ENCODE measurements at regions not wholly inside any gene's neighbourhood (a gene's known extent, or its start where the extent isn't known, plus 50 kb on each side); places are given as distances from the start of the nearest gene placed in this dataset.

DNA sequence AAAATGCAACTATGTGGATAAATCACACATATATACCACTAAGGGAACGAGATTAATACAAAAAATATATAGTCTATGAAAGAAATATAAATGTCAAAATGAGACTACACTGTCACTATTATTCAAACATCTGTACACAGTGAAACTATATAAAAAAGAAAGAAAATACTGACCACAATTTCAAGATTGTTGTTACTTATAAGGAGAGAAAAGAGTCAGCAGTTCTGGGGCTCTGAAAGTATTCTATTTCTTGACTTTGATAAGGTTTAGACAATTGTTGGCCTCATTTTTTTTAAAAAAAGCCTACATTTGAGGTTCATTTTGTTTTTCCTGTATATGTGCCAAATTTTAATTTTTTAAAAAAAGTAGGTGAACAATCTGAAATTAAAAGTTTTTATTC lies 319.3 kb upstream of the CHRM3 start:
- TF ChIP-seq, protein P1, sequence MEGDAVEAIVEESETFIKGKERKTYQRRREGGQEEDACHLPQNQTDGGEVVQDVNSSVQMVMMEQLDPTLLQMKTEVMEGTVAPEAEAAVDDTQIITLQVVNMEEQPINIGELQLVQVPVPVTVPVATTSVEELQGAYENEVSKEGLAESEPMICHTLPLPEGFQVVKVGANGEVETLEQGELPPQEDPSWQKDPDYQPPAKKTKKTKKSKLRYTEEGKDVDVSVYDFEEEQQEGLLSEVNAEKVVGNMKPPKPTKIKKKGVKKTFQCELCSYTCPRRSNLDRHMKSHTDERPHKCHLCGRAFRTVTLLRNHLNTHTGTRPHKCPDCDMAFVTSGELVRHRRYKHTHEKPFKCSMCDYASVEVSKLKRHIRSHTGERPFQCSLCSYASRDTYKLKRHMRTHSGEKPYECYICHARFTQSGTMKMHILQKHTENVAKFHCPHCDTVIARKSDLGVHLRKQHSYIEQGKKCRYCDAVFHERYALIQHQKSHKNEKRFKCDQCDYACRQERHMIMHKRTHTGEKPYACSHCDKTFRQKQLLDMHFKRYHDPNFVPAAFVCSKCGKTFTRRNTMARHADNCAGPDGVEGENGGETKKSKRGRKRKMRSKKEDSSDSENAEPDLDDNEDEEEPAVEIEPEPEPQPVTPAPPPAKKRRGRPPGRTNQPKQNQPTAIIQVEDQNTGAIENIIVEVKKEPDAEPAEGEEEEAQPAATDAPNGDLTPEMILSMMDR (IDR thresholded peaks at IDR 0.05) = no peak
- no peak for TF ChIP-seq POLR2AphosphoS5 (IDR thresholded peaks at IDR 0.05)
